ENCODE measurements at regions not wholly inside any gene's neighbourhood (a gene's known extent, or its start where the extent isn't known, plus 50 kb on each side); places are given as distances from the start of the nearest gene placed in this dataset.

DNA sequence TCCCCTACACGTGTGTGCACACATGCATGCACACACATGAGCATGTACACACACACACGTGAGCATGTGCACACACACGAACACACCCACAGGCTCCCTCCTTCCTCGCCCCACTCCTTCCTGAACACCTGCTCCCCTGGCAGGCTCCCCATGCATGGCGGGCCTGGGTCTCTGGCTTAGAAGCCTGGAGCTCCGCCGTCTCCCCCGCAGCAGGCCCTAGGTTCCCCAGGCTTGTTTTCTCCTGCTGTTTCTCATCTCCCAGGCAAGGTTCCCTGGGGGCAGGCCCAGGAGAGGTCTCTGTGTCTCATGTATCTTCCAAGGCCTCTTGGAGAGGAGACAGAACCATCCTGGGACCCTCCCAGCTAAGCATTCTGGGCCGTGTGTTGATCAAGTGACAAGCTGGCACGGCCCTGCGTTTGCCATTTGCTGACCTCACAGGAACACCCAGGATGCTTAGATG is 202.3 kb upstream of the CIBAR2 start:
- Mint-ChIP-seq H3K27me3 (ENCODE audit: low read depth) (no peaks in the 10 kb centered on the region), H3K36me3 (ENCODE audit: low read depth) (no peaks in the 10 kb centered on the region), H3K4me1 (ENCODE audit: low read depth) (peaks cover 24% of the 10 kb centered on the region), H3K9me3 (ENCODE audit: insufficient read depth) (no peaks in the 10 kb centered on the region), H3K4me3 (no peak overlapping the region), H3K27ac (no peak overlapping the region)
- ChIA-PET CTCF (interaction anchor here (0.9 to 1.7 kb wide), 3 partner anchors 8 to 69 kb away, joined by 3 to 4 read pairs (median 3); no protein-coding TSS in a partner anchor), POLR2A (no interaction called here)
- DNase-seq, result no peak
- ATAC-seq, result no peak

DNA sequence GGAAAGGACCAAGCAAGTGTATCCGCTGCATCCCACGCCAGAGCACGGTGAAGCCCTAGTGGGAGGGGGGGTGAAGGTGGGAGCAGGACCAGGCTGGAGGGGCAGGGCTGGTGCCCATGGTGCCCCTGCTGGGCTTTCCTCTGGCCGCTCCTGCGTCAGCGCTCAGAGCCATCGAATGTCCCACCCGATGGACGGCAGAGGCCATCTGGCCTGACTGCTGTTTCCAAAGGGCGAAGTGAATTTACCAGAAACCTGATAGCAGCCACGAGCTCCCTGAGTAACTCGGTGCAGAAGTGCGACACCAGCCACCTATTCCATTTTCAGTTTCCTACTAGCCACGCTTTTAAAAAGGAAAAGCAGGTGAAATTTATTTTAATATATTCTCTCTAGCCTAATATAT is 203.6 kb upstream of the CIBAR2 start:
- Mint-ChIP-seq H3K4me1 (ENCODE audit: low read depth) (peaks cover 13% of the 10 kb centered on the region), H3K9me3 (ENCODE audit: insufficient read depth) (no peaks in the 10 kb centered on the region), H3K4me3 (no peak overlapping the region), H3K27me3 (ENCODE audit: low read depth) (no peaks in the 10 kb centered on the region), H3K36me3 (ENCODE audit: low read depth) (no peaks in the 10 kb centered on the region), H3K27ac (no peak overlapping the region)
- ChIA-PET CTCF (interaction anchor here (1.3 to 1.7 kb wide), 2 partner anchors 10 to 196 kb away, joined by 3 to 4 read pairs; no protein-coding TSS in a partner anchor), POLR2A (no interaction called here)
- ATAC-seq (no peak), DNase-seq (no peak)

DNA sequence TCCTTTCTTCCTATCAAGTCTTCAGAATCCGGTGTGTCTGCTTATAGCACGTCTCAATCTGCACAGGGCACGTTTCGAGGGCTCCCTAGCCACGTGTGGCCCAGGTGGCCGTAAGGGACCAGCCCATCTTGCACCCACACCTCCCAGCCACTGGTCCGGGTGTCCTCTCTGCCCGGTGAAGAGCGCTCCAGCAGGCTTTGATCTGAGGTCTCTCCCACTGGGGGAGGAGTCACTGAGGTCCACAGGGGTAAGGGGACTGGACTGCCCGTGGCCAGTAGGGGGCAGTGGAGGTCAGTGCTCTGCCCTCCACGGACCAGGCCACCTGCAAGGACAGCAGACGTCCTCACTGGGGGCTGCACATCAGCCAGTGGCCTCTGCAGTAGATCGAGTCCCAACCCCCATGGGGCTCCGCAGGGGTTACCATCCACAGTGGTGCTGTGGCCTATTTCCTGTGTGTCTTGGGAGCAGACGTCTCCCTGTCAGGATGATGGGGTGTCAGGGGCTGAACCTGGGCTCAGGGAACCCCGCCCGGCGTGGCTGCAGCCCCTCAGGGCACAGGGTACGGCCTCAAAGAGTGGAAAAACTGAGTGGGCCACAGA is 204.1 kb upstream of the CIBAR2 start:
- CTCF ChIA-PET, result interaction anchor here (1.3 to 1.7 kb wide), 2 partner anchors 10 to 195 kb away, joined by 3 to 4 read pairs; no protein-coding TSS in a partner anchor
- Mint-ChIP-seq H3K36me3 (ENCODE audit: low read depth) (no peaks in the 10 kb centered on the region), H3K4me1 (ENCODE audit: low read depth) (peaks cover 8% of the 10 kb centered on the region), H3K9me3 (ENCODE audit: insufficient read depth) (no peaks in the 10 kb centered on the region), H3K4me3 (no peak overlapping the region), H3K27ac (no peak overlapping the region), H3K27me3 (ENCODE audit: low read depth) (no peaks in the 10 kb centered on the region)
- DNase-seq, result peak; percentile 64
- peak; percentile 85 for ATAC-seq
- POLR2A ChIA-PET, result no interaction called here

DNA sequence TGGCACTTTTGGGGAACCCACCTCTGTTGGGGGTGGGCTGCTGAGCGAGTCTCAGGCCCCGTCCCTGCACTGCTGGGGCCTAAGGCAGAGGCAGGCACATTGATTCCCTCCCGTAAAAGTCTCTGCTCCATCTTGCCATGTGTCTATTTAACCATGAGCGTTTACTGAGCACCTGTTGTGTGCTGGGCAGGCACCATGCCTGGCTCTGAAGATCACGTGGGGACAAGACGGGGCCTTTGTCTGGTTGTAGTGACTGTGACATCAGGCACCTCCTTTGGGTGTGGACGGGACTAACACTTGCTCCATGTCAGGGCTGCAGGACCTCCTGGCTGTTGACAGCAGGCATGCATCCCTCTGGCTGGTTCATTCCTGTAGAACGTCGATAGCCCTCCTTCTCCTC is 204.7 kb upstream of the CIBAR2 start:
- no peaks in the 10 kb centered on the region for H3K36me3 Mint-ChIP-seq (ENCODE audit: low read depth)
- ATAC-seq (no peak), DNase-seq (no peak)
- H3K27ac Mint-ChIP-seq, result no peak overlapping the region
- H3K4me1 Mint-ChIP-seq (ENCODE audit: low read depth), result peaks cover 5% of the 10 kb centered on the region
- no peaks in the 10 kb centered on the region for H3K9me3 Mint-ChIP-seq (ENCODE audit: insufficient read depth)
- CTCF ChIA-PET, result interaction anchor here (1.1 to 1.3 kb wide), 2 partner anchors 12 to 194 kb away, joined by 3 to 4 read pairs; no protein-coding TSS in a partner anchor
- no peak overlapping the region for H3K4me3 Mint-ChIP-seq
- POLR2A ChIA-PET, result no interaction called here
- no peaks in the 10 kb centered on the region for H3K27me3 Mint-ChIP-seq (ENCODE audit: low read depth)

DNA sequence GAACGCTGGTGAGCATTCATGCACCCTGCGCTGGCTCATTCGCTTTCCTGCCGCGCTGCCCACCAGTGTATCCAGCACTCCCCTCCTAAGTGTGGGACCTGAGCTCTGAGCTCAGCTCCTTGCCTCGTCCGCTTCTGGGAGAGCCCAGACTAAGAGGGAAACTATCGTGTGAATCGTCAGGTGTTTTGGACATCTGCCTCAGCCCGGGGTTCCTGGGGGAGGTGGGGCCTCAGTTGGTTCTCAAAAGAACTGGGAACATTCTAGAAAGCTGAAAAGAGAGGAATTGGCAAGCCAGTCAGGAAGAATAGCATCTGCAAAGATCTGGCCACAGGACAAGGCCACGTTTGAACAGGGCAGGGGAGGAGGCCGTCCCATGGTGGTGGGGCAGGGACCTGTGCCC is 205.4 kb upstream of the CIBAR2 start:
- Mint-ChIP-seq H3K27ac (no peak overlapping the region), H3K4me1 (ENCODE audit: low read depth) (no peaks in the 10 kb centered on the region), H3K9me3 (ENCODE audit: insufficient read depth) (no peaks in the 10 kb centered on the region), H3K27me3 (ENCODE audit: low read depth) (no peaks in the 10 kb centered on the region), H3K4me3 (no peak overlapping the region), H3K36me3 (ENCODE audit: low read depth) (no peaks in the 10 kb centered on the region)
- ChIA-PET CTCF (interaction anchor here (1.1 to 1.7 kb wide), 3 partner anchors 9 to 13 kb away, joined by 3 to 8 read pairs (median 4); no protein-coding TSS in a partner anchor), POLR2A (no interaction called here)
- DNase-seq (no peak), ATAC-seq (no peak)

DNA sequence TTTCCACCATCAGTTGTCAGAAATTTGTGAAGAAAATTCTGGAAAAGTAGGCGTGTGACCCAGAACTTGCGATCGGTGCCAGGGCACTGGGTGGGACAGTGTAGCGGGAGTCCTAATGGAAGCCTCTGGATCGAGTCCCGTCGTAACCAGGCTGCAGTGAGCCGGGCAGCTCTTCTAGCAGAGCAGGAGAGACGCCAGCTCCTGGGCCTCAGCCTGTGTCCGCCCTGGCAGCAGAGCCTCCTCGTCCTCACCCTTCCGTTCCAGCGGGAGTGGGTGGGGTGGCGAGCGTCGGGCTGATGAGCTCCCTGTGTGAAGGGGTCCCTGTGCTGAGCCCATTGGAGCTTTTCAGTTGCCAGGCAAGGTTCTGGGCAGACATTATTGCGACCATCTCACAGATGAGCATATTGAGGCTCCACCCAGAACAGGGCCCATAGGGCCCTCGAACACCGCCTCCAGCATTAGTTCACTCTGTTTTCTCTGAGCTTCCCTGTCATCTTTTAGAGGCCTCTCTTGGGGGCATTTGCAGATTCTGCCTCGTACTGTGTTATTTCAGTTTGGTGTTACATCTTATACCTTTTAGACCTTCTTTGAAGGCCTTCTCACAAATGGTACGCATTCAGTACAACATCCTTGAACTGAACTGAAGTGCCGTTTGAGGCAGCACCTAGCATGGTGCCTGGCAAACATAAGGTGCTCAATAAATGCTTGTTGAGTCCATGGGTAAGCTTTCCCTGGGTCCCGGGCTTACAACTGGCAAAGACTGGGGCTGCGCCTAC is 207.1 kb upstream of the CIBAR2 start:
- H3K4me1 Mint-ChIP-seq (ENCODE audit: low read depth), result no peaks in the 10 kb centered on the region
- no peak for ATAC-seq
- H3K36me3 Mint-ChIP-seq (ENCODE audit: low read depth), result no peaks in the 10 kb centered on the region
- no peaks in the 10 kb centered on the region for H3K27me3 Mint-ChIP-seq (ENCODE audit: low read depth)
- no peak overlapping the region for H3K27ac Mint-ChIP-seq
- CTCF ChIA-PET, result interaction anchor here (1.4 to 1.7 kb wide), 2 partner anchors 11 to 22 kb away, joined by 5 to 8 read pairs; no protein-coding TSS in a partner anchor
- POLR2A ChIA-PET, result no interaction called here
- no peak for DNase-seq
- no peak overlapping the region for H3K4me3 Mint-ChIP-seq
- H3K9me3 Mint-ChIP-seq (ENCODE audit: insufficient read depth), result no peaks in the 10 kb centered on the region

DNA sequence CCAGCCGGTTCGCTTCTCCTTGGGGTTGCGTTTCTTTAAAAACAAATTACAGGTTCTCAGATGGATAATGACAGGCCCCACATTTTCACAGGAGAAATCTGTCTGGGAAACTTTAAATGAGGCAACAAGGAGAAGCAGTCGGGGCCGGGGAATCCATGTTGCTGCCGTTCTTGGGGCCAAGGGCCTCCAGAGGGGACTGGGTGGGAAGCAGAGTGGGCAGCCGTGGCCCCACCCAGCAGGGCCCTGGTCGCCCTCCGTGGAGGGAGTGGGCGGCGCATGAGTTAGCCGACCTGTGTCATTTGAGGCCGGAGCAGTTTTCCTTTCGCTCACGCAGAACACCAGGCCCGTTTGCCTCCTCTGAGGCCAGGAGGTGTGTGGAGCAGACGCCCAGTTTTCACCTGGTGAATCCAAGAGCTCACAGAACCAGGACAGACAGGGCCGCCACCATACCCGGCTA is 207.7 kb upstream of the CIBAR2 start:
- DNase-seq (no peak), ATAC-seq (no peak)
- H3K9me3 Mint-ChIP-seq (ENCODE audit: insufficient read depth), result no peaks in the 10 kb centered on the region
- no peaks in the 10 kb centered on the region for H3K27me3 Mint-ChIP-seq (ENCODE audit: low read depth)
- H3K27ac Mint-ChIP-seq, result no peak overlapping the region
- H3K36me3 Mint-ChIP-seq (ENCODE audit: low read depth), result no peaks in the 10 kb centered on the region
- ChIA-PET POLR2A (no interaction called here), CTCF (no interaction called here)
- no peak overlapping the region for H3K4me3 Mint-ChIP-seq
- no peaks in the 10 kb centered on the region for H3K4me1 Mint-ChIP-seq (ENCODE audit: low read depth)

DNA sequence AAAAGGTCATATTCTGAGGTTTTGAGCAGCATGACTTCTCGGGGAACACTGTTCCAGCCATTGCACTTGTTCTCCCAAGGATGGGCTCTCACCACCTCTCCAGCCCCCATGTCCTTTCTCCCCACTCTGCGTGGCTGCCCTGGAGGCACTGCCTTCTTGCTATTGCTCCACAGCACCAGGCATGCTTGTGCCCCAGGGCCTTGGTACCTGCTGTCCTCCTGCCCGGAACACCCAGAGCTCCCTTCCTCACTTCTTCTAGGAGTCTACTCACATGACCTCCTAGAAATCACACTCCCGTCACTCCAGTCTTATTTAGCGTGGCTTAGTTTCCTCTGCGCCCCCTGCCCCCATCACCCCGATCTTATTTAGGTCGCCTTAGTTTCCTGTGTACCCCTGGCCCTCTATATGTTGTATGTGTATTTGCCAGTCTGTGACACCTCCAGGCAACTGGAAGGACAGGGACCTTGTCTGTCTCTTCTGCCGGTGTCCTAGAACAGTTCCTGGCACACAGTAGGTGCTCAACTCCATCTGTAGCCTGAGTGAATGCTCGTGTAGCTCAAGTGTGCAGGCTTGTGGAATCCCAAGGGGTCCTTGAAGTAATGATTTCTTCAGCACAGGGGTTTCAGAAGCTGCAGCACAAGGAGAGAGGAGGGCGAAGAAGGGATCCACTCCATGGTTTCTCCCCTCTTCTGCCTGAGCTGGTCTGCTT is 208.6 kb upstream of the CIBAR2 start:
- no peaks in the 10 kb centered on the region for H3K27me3 Mint-ChIP-seq (ENCODE audit: low read depth)
- DNase-seq, result no peak
- no peaks in the 10 kb centered on the region for H3K4me1 Mint-ChIP-seq (ENCODE audit: low read depth)
- no peak overlapping the region for H3K27ac Mint-ChIP-seq
- no peaks in the 10 kb centered on the region for H3K9me3 Mint-ChIP-seq (ENCODE audit: insufficient read depth)
- H3K36me3 Mint-ChIP-seq (ENCODE audit: low read depth), result no peaks in the 10 kb centered on the region
- CTCF ChIA-PET, result interaction anchor here (1.2 to 1.4 kb wide), 2 partner anchors 10 to 16 kb away, joined by 4 to 7 read pairs; no protein-coding TSS in a partner anchor
- no peak for ATAC-seq
- H3K4me3 Mint-ChIP-seq, result no peak overlapping the region
- POLR2A ChIA-PET, result no interaction called here

DNA sequence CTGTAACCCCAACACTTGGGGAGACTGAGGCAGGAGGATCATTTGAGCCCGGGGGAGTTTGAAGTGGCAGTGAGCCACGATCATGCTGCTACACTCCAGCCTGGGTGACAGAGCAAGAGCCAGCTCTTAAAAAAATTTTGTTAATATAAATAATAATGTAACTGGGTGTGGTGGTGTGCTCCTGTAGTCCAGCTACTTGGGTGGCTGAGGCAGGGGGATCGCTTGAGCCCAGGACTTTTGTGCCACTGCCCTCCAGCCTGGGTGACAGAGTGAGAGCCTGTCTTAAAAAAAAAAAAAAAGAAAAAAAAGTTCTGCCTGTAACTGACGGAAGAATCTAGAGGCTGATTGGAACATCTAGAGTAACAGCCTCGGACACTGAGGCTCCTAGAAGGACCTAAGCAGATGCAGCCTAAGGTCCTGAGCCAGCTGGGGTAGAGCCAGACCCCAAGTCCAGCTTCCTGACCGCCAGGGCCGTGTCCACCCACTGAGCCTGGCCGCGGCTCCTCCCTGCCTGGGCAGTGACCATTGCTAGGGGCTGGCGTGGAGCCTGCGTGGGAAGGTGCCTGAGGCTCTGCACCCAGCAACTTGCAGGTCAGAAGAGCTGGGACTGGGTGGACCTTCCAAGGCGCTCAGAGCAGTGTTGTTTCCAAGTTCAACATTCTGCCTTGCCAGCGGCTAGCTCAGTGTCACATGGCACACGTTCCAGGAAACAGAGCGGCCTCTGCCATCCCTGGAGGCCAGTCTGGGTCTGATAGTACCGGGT is 209.4 kb upstream of the CIBAR2 start:
- CTCF ChIA-PET, result interaction anchor here (1.2 to 1.4 kb wide), 2 partner anchors 9 to 17 kb away, joined by 4 to 7 read pairs; no protein-coding TSS in a partner anchor

DNA sequence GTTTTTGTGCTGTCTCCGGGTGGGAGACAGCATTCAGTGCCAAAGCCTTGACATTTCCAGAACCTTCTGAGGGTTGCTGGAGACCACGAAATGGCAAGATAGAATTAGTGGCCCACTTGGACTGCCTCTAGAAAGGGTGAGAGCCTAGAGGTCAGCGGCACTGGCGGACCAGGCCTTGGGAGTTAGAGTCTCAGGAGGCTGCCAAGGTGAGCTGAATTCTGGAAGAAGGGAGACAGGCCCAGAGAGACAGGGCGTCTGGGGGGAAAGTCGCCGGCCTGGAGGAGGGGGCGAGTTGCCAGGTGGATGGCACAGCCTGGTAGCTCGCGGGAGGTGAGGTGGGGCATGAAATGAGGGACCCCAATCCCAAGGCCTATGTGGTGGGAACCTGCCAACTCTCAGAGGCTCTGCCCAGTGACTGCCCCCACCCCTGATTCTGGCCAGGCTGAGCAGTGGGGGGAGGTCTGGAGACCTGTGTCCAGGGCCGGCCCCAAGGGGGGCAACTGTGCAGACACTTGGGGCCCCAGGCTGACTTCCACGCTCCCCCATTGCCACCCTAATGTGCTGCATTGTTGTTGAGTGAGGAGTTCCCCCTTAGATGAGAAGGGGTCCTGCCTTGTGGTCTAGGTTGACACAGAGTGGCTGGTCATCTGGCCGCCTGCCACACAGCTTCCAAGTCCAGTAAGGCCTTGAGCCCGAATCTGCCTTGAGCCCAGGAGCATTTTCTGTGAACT is 211.1 kb upstream of the CIBAR2 start:
- ChIA-PET POLR2A (no interaction called here), CTCF (no interaction called here)
- H3K27me3 Mint-ChIP-seq (ENCODE audit: low read depth), result peaks cover 7% of the 10 kb centered on the region
- H3K4me3 Mint-ChIP-seq, result no peak overlapping the region
- DNase-seq (no peak), ATAC-seq (no peak)
- no peaks in the 10 kb centered on the region for H3K4me1 Mint-ChIP-seq (ENCODE audit: low read depth)
- H3K36me3 Mint-ChIP-seq (ENCODE audit: low read depth), result no peaks in the 10 kb centered on the region
- H3K9me3 Mint-ChIP-seq (ENCODE audit: insufficient read depth), result no peaks in the 10 kb centered on the region
- no peak overlapping the region for H3K27ac Mint-ChIP-seq

More for the DNA sequence above, 209.4 kb upstream of the CIBAR2 start:
- ATAC-seq (no peak), DNase-seq (no peak)
- no peaks in the 10 kb centered on the region for H3K27me3 Mint-ChIP-seq (ENCODE audit: low read depth)
- H3K4me3 Mint-ChIP-seq, result no peak overlapping the region
- H3K4me1 Mint-ChIP-seq (ENCODE audit: low read depth), result no peaks in the 10 kb centered on the region
- H3K36me3 Mint-ChIP-seq (ENCODE audit: low read depth), result no peaks in the 10 kb centered on the region
- no peaks in the 10 kb centered on the region for H3K9me3 Mint-ChIP-seq (ENCODE audit: insufficient read depth)
- POLR2A ChIA-PET, result no interaction called here
- no peak overlapping the region for H3K27ac Mint-ChIP-seq

DNA sequence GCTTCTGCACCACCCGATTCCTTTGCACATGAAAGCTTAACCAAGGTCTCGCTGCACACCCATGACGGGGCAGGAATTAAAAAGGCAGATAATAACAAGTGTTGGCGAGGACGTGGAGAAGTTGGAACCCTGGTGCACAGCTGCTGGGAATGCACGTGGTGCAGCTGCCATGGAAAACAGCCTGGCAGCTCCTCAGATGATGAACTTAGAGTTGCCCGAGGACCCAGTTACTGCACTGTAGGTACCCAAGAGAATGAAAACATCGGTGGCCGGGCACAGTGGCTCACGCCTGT is 211.6 kb upstream of the CIBAR2 start:
- CTCF ChIA-PET, result no interaction called here
- H3K4me1 Mint-ChIP-seq (ENCODE audit: low read depth), result no peaks in the 10 kb centered on the region
- H3K27ac Mint-ChIP-seq, result no peak overlapping the region

More for the DNA sequence above, 211.6 kb upstream of the CIBAR2 start:
- DNase-seq (no peak), ATAC-seq (no peak)
- peaks cover 7% of the 10 kb centered on the region for H3K27me3 Mint-ChIP-seq (ENCODE audit: low read depth)
- no peaks in the 10 kb centered on the region for H3K9me3 Mint-ChIP-seq (ENCODE audit: insufficient read depth)
- no peaks in the 10 kb centered on the region for H3K36me3 Mint-ChIP-seq (ENCODE audit: low read depth)
- no peak overlapping the region for H3K4me3 Mint-ChIP-seq
- POLR2A ChIA-PET, result interaction anchor here (0.6 kb wide), 1 partner anchor 10 kb away, joined by 3 read pairs; no protein-coding TSS in a partner anchor
